SK-N-MC (cell line): ENCODE measurements at regions not wholly inside any gene's neighbourhood (a gene's known extent, or its start where the extent isn't known, plus 50 kb on each side); places are given as distances from the start of the nearest gene placed in this dataset.

Experiments
- EZH2 ChIP-seq: fragments of 200-600 bp; sonication (generic); IDR thresholded peaks from one replicate; pipeline ENCODE4 v1.6.1; 2017; ENCODE audit warnings: antibody characterized with exemption
- FOXP2 ChIP-seq: optimal IDR thresholded peaks from 2 replicates; pipeline ENCODE3; 2011; ENCODE audit warnings: mild to moderate bottlenecking, moderate library complexity; ENCODE audit not compliant: insufficient read depth; ENCODE audit errors: extremely low read length, control extremely low read depth
- POLR2AphosphoS5 ChIP-seq: IDR thresholded peaks from 2 replicates; pipeline ENCODE4 v1.6.1; 2012; ENCODE audit warnings: mild to moderate bottlenecking, low read depth, low read length, borderline replicate concordance

DNA sequence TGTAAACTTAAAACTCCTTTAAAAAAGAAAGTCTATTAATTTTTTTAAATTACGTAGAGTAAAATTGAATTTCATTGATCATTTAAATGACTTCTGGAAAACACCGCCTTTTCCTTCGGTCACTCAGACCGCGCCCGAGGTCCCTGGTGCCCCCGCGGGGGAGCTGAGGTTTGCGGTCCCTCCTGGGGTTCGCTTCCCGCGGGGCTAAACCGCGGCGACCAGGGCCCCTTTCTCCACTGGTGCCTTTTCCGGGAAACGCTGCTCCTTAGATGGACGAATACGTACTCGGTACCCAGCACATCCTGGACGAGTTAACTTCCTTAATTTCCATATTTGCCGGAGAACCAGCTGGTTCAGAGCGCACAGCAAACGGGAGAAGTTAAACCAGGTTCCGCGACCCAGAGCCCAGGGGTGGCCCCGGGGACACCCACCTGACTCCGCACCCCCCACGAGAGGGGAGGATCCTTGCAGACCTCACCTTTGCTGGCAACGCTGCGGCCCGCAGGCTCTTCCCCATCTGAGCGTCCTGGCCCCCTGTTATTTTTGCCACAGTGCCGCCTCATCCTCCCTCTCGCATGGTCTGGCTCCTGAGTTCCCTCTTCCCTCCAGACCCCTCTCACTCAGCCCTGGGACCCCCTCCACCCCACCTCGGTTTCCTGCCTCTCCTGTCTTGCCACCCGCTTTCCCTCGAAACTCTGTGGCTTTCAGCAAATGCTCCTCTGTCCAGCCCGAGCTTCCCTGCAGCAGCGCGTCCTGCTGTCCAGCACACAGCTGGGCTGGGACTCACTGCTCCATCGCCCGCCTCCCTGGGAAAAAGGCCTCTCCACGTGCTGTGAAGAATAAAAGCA lies 420.0 kb upstream of the MYT1L start:
- no peak for TF ChIP-seq FOXP2
- no peak for TF ChIP-seq POLR2AphosphoS5
- no peak for TF ChIP-seq EZH2
